GM19452 (cell line): ENCODE measurements at regions not wholly inside any gene's neighbourhood (a gene's known extent, or its start where the extent isn't known, plus 50 kb on each side); places are given as distances from the start of the nearest gene placed in this dataset.
"Not testable (repeated sequence)": the region's sequence is repeated elsewhere in the genome, so short reads cannot be mapped to it uniquely, and the experiment has no call there.

Experiments
- ATAC-seq: cut with Tn5 transposase; IDR thresholded peaks from one replicate; pipeline ENCODE4 v1.9.1; 2021; ENCODE audit not compliant: unreplicated experiment

DNA sequence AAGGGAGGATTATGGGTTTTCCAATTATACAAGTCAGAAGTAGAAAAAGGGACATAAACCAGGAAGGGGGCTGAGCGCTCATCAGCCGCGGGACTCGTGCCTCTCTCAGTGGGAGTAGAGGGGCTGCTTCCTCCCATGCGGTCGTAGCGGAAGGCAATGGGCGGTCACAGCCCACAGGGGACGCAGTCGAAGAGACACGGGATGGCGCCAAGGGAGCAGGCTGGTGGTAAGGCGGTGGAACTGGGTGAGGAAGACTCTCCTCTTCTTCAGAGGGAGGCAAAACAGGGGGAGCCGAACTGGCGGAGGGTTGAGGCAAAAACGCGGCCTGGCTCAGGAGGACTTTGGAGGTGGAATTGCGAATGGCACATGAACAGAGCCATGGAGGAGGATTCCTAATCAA, 677.7 kb downstream of the TMEM121 start:
- no peak for ATAC-seq

- ATAC-seq: no peak
These were observed 680.9 kb downstream of the TMEM121 start for GRCh38 chr14:106207316-106207715.

GRCh38 chr14:106208794-106209193, 682.4 kb downstream of the TMEM121 start:
- no peak for ATAC-seq

- no peak for ATAC-seq
These were observed 683.4 kb downstream of the TMEM121 start for GRCh38 chr14:106209755-106210154.

GRCh38 chr14:106210650-106211049, 684.3 kb downstream of the TMEM121 start:
- no peak for ATAC-seq

DNA sequence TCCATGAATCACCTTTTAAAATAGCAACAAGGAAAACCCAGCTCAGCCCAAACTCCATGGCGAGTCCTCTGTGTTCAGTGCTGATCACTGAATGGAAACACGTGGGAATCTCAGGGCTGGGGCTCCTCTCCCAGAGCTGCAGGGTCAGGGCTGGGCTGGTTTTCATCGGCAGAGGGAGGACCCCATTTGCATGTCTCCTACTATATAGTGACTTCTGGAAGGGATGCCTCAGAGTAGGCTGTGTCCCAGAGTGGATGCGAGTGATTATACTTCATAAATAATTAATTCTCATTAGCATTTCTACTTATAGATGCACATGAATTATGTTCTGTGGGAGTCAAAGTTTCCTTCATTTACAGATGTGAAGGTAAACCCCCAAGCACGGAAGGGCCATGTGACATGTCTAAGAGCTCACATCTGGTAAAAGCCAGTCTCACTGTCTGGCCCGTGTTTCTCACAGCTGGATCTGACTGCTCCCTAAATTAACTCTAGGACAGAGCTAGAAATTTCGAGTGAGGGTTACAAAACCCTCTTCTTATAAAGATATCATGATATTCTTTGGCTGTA, 685.0 kb downstream of the TMEM121 start:
- no peak for ATAC-seq

- no peak for ATAC-seq
These were observed 688.8 kb downstream of the TMEM121 start for GRCh38 chr14:106215229-106215628.

- no peak for ATAC-seq
These were observed 690.3 kb downstream of the TMEM121 start for GRCh38 chr14:106216679-106217078.

GRCh38 chr14:106218174-106218573, 691.8 kb downstream of the TMEM121 start:
- ATAC-seq: no peak

DNA sequence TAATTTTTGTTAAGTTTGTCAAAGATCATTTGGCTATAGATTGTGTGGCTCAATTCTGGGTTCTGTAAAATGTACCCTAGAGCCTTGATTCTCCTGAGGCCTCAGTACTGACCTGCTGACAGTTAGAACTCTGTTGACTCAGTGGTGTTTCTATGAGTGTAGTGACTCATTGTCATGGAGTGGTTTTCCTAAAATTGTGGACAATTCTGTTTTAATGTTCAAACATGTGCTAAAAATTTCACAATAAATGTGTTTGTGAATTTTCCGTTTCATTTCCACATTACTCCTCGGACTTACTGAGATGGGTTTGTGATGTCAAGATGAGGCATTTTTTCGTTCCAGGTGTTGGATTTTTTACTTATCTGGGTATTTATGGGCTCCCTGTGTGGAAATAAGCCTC, 695.9 kb downstream of the TMEM121 start:
- no peak for ATAC-seq

DNA sequence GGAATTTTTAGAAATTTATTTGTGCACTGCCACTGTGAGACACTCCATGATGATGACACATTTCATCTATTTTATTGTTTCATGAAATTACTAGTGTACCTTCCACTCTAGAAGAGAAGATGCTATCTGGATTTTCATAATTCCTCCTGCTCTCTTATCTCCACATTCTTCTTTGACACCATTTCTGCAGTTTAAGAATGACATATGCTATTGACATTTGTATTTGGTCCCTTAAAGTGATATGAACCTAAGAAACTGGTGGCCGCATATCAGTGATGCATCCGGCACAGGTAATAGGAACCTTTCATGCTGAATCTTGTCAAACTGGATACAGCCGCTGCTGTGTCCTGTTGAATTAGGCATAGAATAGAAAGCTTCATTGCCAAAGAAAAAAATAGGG, 696.3 kb downstream of the TMEM121 start:
- ATAC-seq: no peak

- no peak for ATAC-seq
These were observed 701.4 kb downstream of the TMEM121 start for GRCh38 chr14:106227793-106228192.

DNA sequence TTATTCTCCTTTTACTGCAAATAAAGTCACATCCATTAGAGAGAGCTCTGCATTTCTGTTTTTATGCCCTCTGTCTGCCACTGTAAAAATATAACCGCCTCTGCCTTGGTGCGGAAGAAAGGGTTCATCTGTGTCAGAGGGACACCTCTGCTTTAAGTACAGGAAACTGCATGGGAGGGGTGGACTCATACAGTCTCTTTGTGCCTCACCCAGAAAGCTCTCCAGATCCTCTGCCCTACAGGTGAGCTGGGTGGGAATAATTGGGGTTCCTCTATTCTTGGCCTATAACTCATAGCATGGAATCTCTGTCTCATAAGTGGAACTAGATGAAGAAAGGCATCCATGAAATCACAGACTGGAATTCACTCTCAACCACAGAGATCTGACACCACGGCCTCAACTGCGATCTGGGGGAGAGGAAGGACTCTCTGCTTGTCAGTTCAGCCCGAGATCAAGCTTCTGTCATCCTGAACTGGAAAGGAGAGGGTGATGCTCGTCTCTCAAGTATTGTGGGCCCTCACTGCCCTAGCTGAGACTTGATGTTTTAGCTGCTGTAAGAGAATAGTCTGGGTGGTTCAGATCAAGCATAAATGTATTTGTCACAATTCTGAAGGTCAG, 702.3 kb downstream of the TMEM121 start:
- ATAC-seq: no peak

DNA sequence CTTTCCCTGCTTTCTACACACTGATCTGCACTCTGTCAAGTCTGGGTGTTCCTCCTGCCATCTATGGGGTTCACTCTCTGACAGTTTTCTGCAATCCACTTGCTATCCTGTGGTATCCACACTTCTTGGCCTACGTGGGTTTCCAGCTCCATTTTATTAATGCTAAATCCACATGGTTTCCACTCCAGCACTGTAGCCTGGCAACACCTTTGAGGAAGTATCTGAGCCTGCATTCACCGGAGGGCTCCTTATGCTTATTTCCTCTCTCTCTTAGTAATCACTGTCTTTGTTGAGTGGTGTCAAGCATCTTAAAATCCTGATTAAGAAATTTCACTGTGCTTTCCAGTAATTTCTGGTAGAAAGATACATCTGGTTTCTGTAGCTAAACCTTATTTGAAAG, 703.7 kb downstream of the TMEM121 start:
- ATAC-seq: no peak

DNA sequence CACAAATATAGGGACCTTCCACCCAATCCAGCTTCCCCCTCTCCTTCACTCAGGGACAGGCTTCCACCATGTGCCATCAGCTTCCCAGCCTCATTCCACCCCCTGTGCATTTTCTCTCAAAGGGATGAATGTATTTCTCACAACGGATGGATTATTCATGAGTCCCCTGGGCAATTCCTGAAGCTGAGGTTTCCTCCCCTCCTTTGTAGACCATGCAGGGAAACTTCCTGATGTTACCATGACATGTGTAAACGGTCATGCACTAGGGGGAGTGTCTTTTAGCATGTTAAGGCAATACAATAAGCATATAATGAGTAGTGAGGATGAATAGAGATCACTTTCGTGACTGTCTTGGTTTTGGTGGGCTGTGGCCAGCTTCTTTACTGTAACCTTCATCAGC, 706.8 kb downstream of the TMEM121 start:
- not testable (repeated sequence) for ATAC-seq

DNA sequence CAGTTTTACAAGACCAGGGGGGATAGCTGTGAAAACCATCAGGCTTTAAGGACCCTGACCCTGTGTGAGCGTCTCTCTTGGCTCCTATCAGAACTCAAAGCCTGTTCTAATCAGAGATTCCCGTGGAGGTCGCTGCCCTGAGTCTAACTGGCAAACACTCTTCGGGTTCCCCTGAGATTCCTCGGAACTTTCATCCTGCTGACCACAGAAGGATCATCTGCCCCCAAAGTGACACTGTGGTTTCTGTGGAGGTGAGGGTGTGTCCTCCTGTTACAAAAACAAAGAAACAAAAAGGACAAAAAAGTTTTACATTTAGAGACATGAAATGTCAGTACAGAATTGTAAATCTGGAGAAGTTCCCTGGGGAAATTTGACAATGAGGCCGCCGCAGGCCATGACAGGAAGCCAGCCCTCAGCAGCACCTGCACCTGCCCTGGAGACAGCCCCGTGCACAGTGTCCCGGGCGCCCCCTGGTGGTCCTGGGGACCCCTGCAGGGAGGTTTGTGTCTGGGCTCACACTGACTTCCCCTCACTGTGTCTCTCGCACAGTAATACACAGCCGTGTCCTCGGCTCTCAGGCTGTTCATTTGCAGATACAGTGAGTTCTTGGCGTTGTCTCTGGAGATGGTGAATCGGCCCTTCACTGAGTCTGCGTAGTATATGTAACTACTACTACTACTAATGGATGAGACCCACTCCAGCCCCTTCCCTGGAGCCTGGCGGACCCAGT, 708.3 kb downstream of the TMEM121 start:
- not testable (repeated sequence) for ATAC-seq

- no peak for ATAC-seq
These were observed 709.2 kb downstream of the TMEM121 start for GRCh38 chr14:106235356-106236159.

GRCh38 chr14:106248321-106249192, 722.2 kb downstream of the TMEM121 start:
- no peak for ATAC-seq

DNA sequence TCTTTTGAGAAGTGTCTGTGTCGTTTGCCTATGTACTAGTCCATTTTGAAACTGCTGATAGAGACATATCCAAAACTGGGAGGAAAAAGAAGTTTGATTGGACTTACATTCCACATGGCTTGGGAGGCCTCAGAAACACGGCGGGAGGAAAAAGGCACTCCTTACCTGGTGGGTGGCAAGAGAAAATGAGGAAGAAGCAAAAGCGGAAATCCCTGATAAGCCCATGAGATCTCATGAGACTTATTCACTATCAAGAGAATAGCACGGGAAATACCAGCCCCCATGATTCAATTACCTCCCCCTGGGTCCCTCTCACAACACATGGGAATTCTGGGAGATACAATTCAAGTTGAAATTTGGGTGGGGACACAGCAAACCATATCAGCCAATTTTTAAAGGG, 727.6 kb downstream of the TMEM121 start:
- not testable (repeated sequence) for ATAC-seq

DNA sequence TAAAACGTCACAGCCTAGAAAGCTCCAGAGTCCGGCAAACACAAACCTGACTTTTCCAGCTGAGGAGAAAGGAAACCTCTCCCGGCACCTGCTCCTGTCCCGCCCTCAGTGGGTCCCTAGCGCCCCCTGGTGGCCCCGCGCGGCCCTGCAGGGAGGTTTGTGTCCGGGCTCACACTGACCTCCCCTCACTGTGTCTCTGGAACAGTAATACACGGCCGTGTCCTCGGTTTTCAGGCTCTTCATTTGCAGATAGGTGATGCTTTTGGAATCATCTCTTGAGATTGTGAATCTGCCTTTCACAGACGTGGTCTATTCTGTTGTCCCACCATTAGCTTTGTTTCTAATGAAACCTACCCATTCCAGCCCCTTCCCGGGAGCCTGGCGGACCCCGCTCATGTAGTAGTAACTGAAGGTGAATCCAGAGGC, 731.2 kb downstream of the TMEM121 start:
- ATAC-seq: not testable (repeated sequence)
